HL-60 (cell line): ENCODE measurements at regions not wholly inside any gene's neighbourhood (a gene's known extent, or its start where the extent isn't known, plus 50 kb on each side); places are given as distances from the start of the nearest gene placed in this dataset.

Source experiments
- DNase-seq, 2 experiments: peaks; one replicate each; pipeline ENCODE4 v3.0.0-alpha.2; 2010 to 2020; ENCODE audit warnings: low read depth in 1 of 2, low spot score in 1 of 2
- H3K27ac ChIP-seq: fragments of 250-450 bp; sonication (Bioruptor Pico); replicated peaks from 2 replicates; pipeline ENCODE4 v1.5.1; 2020; ENCODE audit warnings: mild to moderate bottlenecking, moderate library complexity
- H3K27me3 ChIP-seq: fragments of 250-450 bp; sonication (Bioruptor Pico); 2 replicates; pipeline ENCODE4 v1.5.1; 2021; ENCODE audit warnings: mild to moderate bottlenecking, moderate library complexity; ENCODE audit not compliant: insufficient read depth, poor library complexity, severe bottlenecking
- H3K4me3 ChIP-seq: replicated peaks from 2 replicates; pipeline ENCODE4 v1.5.1; 2011; ENCODE audit warnings: mild to moderate bottlenecking, control low read depth, low read length; ENCODE audit not compliant: insufficient read depth
- CTCF ChIP-seq: IDR thresholded peaks from one replicate; pipeline ENCODE4 v1.5.1; 2011; ENCODE audit warnings: low read length, control low read depth, inconsistent platforms; ENCODE audit not compliant: insufficient read depth
- GABPA ChIP-seq: IDR thresholded peaks from 2 replicates; pipeline ENCODE4 v1.6.1; 2012; ENCODE audit warnings: low read depth
- POLR2AphosphoS5 ChIP-seq: IDR thresholded peaks from 2 replicates; pipeline ENCODE4 v1.6.1; 2012; ENCODE audit warnings: low read depth
- REST ChIP-seq: IDR thresholded peaks from 2 replicates; pipeline ENCODE4 v1.6.1; 2012; ENCODE audit warnings: low read depth; ENCODE audit not compliant: insufficient replicate concordance
- SPI1 ChIP-seq: IDR thresholded peaks from 2 replicates; pipeline ENCODE4 v1.6.1; 2012; ENCODE audit warnings: low read depth, mild to moderate bottlenecking, borderline replicate concordance

GRCh38 chr9:27977931-27978330 lies 404.6 kb upstream of the C9orf72 start:
- Histone ChIP-seq H3K4me3 (no peak overlapping the region), H3K27me3 (no peaks in the 10 kb centered on the region), H3K27ac (no peak overlapping the region)
- TF ChIP-seq CTCF: no peak
- TF ChIP-seq GABPA: no peak
- TF ChIP-seq POLR2AphosphoS5: no peak
- no peak for TF ChIP-seq SPI1
- no peak for TF ChIP-seq REST
- DNase-seq: no peak

- TF ChIP-seq POLR2AphosphoS5 (no peak), SPI1 (no peak)
- H3K4me3 ChIP-seq: no peak overlapping the region
- DNase-seq: no peak
- H3K27me3 ChIP-seq: no peaks in the 10 kb centered on the region
- H3K27ac ChIP-seq: no peak overlapping the region
These were observed 412.4 kb upstream of the C9orf72 start for GRCh38 chr9:27985714-27986113.

GRCh38 chr9:27990524-27990923 lies 417.2 kb upstream of the C9orf72 start:
- Histone ChIP-seq H3K27me3 (no peaks in the 10 kb centered on the region), H3K27ac (no peak overlapping the region), H3K4me3 (no peak overlapping the region)
- TF ChIP-seq SPI1: no peak
- no peak for TF ChIP-seq REST
- no peak for TF ChIP-seq POLR2AphosphoS5
- no peak for TF ChIP-seq GABPA
- no peak for TF ChIP-seq CTCF
- DNase-seq: no peak

GRCh38 chr9:27991221-27991620 lies 417.9 kb upstream of the C9orf72 start:
- H3K4me3 ChIP-seq: no peak overlapping the region
- no peak for TF ChIP-seq SPI1
- TF ChIP-seq GABPA: no peak
- TF ChIP-seq REST: no peak
- no peak for TF ChIP-seq POLR2AphosphoS5
- no peak for TF ChIP-seq CTCF

More at GRCh38 chr9:27991221-27991620, 417.9 kb upstream of the C9orf72 start:
- no peak overlapping the region for H3K27ac ChIP-seq
- H3K27me3 ChIP-seq: no peaks in the 10 kb centered on the region
- no peak for DNase-seq
